GM12874 (cell line): ENCODE measurements at regions not wholly inside any gene's neighbourhood (a gene's known extent, or its start where the extent isn't known, plus 50 kb on each side); places are given as distances from the start of the nearest gene placed in this dataset.

Source experiments
- TF ChIP-seq, protein P1 (sequence below): IDR thresholded peaks from 2 replicates; pipeline ENCODE4 v1.5.1; 2011; ENCODE audit warnings: low read depth, mild to moderate bottlenecking, control low read depth, low read length, moderate library complexity; ENCODE audit not compliant: insufficient read depth

DNA sequence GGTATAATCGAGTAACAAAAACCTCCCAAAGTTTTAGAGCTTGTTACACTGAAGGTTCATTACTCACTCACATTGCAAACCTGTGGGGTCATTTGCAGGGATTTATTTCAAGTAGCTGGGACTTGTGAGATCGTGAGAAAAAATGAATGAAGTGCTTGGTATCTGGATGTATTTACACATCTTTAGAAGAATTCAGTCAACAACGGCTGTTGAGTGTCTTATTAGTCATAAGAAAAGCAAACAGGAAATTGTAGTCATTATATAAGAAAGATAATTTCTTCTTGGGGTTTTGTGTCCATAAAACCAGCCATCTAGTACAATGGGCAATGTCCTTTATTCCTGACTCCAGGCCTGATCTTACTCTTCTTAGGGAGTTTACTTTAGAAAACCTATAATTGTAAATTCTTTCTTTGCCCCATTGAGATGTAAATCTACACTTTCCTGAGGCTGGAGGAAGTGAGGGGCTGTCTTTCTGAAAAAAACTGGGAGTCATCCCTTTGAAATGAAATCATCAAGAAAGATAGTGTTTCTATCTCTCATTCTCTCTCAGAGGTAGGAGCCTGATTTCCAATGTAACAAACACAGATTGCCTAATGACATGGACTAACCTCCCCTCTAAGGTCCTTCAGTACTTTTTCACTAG is 202.5 kb upstream of the ASCC3 start:
- TF ChIP-seq, protein P1, sequence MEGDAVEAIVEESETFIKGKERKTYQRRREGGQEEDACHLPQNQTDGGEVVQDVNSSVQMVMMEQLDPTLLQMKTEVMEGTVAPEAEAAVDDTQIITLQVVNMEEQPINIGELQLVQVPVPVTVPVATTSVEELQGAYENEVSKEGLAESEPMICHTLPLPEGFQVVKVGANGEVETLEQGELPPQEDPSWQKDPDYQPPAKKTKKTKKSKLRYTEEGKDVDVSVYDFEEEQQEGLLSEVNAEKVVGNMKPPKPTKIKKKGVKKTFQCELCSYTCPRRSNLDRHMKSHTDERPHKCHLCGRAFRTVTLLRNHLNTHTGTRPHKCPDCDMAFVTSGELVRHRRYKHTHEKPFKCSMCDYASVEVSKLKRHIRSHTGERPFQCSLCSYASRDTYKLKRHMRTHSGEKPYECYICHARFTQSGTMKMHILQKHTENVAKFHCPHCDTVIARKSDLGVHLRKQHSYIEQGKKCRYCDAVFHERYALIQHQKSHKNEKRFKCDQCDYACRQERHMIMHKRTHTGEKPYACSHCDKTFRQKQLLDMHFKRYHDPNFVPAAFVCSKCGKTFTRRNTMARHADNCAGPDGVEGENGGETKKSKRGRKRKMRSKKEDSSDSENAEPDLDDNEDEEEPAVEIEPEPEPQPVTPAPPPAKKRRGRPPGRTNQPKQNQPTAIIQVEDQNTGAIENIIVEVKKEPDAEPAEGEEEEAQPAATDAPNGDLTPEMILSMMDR = no peak

DNA sequence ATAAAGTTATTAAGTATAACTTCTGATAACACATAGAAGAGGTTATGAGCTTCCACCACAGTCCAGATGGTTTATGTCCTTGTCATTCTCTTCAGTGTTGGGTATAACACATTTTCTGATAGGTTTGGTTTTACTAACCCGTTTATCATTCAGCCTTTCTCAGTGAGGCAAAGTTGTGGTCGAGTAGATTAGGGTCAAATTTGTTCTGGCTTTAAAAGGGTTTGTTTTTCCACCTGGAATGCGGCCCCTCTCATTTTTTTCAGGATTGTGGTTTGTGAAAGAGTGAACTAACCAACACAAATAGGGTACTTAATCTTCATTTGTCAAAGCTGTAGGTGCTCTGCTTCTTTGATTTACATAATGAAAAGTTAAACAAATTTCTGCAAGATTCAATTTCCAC is 204.2 kb upstream of the ASCC3 start:
- TF ChIP-seq, protein P1 = no peak

DNA sequence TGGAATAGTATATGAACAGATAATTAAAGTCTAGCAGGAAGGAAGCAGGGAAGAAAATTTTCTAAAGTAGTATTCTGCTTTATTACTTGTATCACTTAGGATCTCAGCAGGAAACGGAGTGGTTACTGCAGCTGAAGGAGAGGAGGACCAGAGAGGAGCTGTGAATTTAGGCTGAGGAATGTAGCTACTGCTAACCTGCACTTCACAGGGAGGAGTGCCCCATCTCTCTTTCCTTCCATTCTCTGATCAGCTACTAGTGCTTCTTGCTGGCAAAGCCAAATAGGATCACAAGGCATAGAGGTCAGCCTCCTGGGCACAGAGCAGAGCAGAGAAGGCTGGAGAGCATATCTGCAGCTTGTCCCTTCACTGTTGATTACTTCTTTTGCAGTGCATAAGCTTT is 205.3 kb upstream of the ASCC3 start:
- TF ChIP-seq, protein P1 = no peak

DNA sequence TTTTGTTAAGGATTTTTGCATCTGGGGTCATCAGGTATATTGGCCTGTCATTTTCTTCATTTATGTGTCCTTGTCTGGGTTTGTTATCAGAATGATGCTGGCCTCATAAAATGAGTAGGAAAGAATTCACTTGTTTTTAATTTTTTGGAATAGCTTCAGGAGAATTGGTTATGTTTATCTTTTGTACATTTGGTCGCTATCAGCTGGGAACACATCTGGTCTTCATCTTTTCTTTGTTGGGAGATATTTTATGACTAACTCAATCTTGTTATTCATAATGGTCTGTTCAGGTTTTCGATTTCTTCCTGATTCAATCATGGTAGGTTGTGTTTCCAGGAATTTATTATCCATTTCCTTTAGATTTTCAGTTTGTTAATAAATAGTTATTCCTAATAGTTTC is 207.5 kb upstream of the ASCC3 start:
- TF ChIP-seq, protein P1 = no peak

DNA sequence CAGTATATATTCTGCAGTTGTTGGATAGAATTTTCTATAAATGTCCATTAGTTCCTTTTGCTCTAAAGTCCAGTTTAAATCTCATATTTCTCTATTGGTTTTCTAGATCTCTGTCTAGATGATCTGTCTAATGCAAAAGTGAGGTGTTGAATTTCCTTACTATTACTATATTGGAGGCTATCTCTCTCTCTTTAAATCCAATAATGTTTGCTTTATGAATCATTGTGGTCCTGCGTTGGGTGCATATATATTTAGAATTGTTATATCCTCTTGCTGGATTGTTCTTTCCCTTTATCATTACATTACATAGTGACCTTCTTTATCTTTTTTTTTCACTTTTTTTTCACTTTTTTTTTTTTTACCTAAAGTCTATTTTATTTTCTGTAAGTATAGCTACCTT is 208.5 kb upstream of the ASCC3 start:
- TF ChIP-seq, protein P1 = no peak

DNA sequence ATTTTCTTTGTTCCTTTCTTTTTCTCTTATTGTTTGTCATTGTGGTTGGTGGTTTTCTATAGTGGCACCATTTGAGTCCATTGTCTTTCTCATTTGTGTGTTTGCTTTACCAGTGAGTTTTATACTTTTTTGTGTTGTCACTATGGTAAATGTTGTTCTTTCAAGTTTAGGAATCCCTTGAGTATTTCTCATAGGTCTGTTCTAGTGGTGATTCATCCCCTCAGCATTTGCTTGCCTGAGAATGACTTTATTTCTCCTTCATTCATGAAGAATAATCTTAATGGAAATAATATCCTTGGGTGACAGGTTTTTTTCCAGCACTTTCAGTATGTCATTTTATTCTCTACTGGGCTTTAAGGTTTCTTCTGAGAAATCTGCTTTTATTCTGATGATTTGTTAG is 209.2 kb upstream of the ASCC3 start:
- TF ChIP-seq, protein P1 = no peak

DNA sequence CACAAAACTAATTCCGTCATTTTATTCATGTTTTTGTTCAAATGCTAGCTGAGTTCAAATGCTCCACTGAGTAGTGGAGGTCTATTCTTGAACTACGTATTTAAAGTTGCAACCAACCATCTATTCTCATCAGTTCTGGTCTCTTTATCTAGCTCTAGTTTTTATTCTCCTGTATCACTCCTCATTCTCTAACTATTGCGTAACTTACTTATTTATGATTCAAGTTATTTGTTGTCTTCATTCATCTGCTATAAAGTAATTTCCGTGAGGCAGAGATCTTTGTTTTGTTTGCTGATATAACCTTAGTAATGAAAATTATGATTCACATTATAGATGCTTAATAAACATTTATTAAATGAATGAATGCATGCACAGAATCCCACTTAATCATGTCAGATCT is 221.6 kb upstream of the ASCC3 start:
- TF ChIP-seq, protein P1 = no peak
